Mesenchymal stem cell (in vitro differentiated cells and primary cell): ENCODE measurements at regions not wholly inside any gene's neighbourhood (a gene's known extent, or its start where the extent isn't known, plus 50 kb on each side); places are given as distances from the start of the nearest gene placed in this dataset.

ENCODE experiments used
- DNase-seq: peaks from one replicate; pipeline ENCODE4 v3.0.0-alpha.2; 2013
- H2AFZ ChIP-seq: one replicate; pipeline ENCODE4 v1.6.1; 2013; ENCODE audit warnings: low read depth, mild to moderate bottlenecking, control low read depth, inconsistent platforms, low read length, moderate library complexity
- H2AK5ac ChIP-seq: 2 replicates; pipeline ENCODE4 v1.6.1; 2013; ENCODE audit warnings: low read length, moderate library complexity, mild to moderate bottlenecking, inconsistent platforms; ENCODE audit not compliant: severe bottlenecking
- H2BK120ac ChIP-seq: one replicate; pipeline ENCODE4 v1.6.1; 2013; ENCODE audit warnings: low read depth, mild to moderate bottlenecking, inconsistent platforms, low read length, moderate library complexity
- H2BK12ac ChIP-seq, 2 experiments: one replicate each; pipeline ENCODE4 v1.6.1; 2013; ENCODE audit warnings: inconsistent platforms in 2 of 2, low read length in 2 of 2, mild to moderate bottlenecking in 2 of 2, moderate library complexity in 2 of 2, control low read depth in 1 of 2
- H2BK15ac ChIP-seq: one replicate; pipeline ENCODE4 v1.6.1; 2013; ENCODE audit warnings: mild to moderate bottlenecking, low read depth, inconsistent platforms; ENCODE audit not compliant: poor library complexity, severe bottlenecking
- H2BK5ac ChIP-seq: 2 replicates; pipeline ENCODE4 v1.6.1; 2013; ENCODE audit warnings: low read depth, mild to moderate bottlenecking, low read length, control low read depth, inconsistent platforms; ENCODE audit not compliant: poor library complexity, severe bottlenecking
- H3K14ac ChIP-seq, 2 experiments: one replicate each; pipeline ENCODE4 v1.6.1; 2013; ENCODE audit warnings: inconsistent platforms in 2 of 2, low read length in 2 of 2, control low read depth in 1 of 2, mild to moderate bottlenecking in 1 of 2, moderate library complexity in 1 of 2
- H3K18ac ChIP-seq, 2 experiments: one replicate each; pipeline ENCODE4 v1.6.1; 2013; ENCODE audit warnings: inconsistent platforms in 2 of 2, low read length in 2 of 2, control low read depth in 1 of 2, low read depth in 1 of 2, mild to moderate bottlenecking in 1 of 2
- H3K23ac ChIP-seq, 2 experiments: one replicate each; pipeline ENCODE4 v1.6.1; 2013; ENCODE audit warnings: inconsistent platforms in 2 of 2, low read length in 2 of 2, mild to moderate bottlenecking in 2 of 2, moderate library complexity in 2 of 2, control low read depth in 1 of 2
- H3K27ac ChIP-seq: 2 replicates; pipeline ENCODE4 v1.5.1; 2013; ENCODE audit warnings: mild to moderate bottlenecking, moderate library complexity, low read length, control low read depth, inconsistent platforms; ENCODE audit not compliant: poor library complexity, severe bottlenecking
- H3K27me3 ChIP-seq, 2 experiments: 2 replicates each; pipeline versions ENCODE4 v1.6.1 to v1.7.0; 2013; ENCODE audit warnings: low read length in 2 of 2, mild to moderate bottlenecking in 2 of 2, moderate library complexity in 2 of 2, control low read depth in 1 of 2, inconsistent platforms in 1 of 2; ENCODE audit not compliant: control insufficient read depth in 1 of 2, insufficient read depth in 1 of 2
- H3K36me3 ChIP-seq, 2 experiments: 2 replicates each; pipeline versions ENCODE4 v1.6.1 to v1.7.0; 2013; ENCODE audit warnings: low read length in 2 of 2, control low read depth in 1 of 2, inconsistent platforms in 1 of 2, low read depth in 1 of 2, mild to moderate bottlenecking in 1 of 2; ENCODE audit not compliant: insufficient read depth in 2 of 2, control insufficient read depth in 1 of 2
- H3K4ac ChIP-seq, 2 experiments: one replicate each; pipeline ENCODE4 v1.6.1; 2013; ENCODE audit warnings: inconsistent platforms in 2 of 2, low read length in 2 of 2, mild to moderate bottlenecking in 2 of 2, moderate library complexity in 2 of 2, control low read depth in 1 of 2, low read depth in 1 of 2
- H3K4me1 ChIP-seq: 2 replicates; pipeline ENCODE4 v1.6.1; 2013; ENCODE audit warnings: low read depth, low read length, control low read depth; ENCODE audit not compliant: control insufficient read depth, insufficient read depth
- H3K4me2 ChIP-seq: 2 replicates; pipeline ENCODE4 v1.6.1; 2013; ENCODE audit warnings: low read length, mild to moderate bottlenecking, inconsistent platforms; ENCODE audit not compliant: poor library complexity, severe bottlenecking
- H3K4me3 ChIP-seq, 2 experiments: 2 replicates each; pipeline versions ENCODE4 v1.5.1 to v1.7.0; 2013; ENCODE audit warnings: low read length in 2 of 2, mild to moderate bottlenecking in 2 of 2, control low read depth in 1 of 2, low read depth in 1 of 2; ENCODE audit not compliant: insufficient read depth in 1 of 2
- H3K79me1 ChIP-seq: replicated peaks from 2 replicates; pipeline ENCODE4 v1.6.1; 2013; ENCODE audit warnings: mild to moderate bottlenecking, control low read depth, low read length, inconsistent platforms; ENCODE audit not compliant: poor library complexity, severe bottlenecking
- H3K9ac ChIP-seq: 2 replicates; pipeline ENCODE4 v1.7.0; 2013; ENCODE audit warnings: mild to moderate bottlenecking, low read length, moderate library complexity
- H3K9me3 ChIP-seq: 2 replicates; pipeline ENCODE4 v1.7.0; 2013; ENCODE audit warnings: mild to moderate bottlenecking, low read length; ENCODE audit not compliant: control insufficient read depth
- H4K8ac ChIP-seq: one replicate; pipeline ENCODE4 v1.6.1; 2013; ENCODE audit warnings: inconsistent platforms, mild to moderate bottlenecking, low read length, moderate library complexity
- H4K91ac ChIP-seq: one replicate; pipeline ENCODE4 v1.6.1; 2013; ENCODE audit warnings: mild to moderate bottlenecking, low read length, inconsistent platforms
- WGBS: methylation state at CpG from one replicate; pipeline ENCODE4 v1.1.7; 2013; ENCODE audit warnings: mixed read lengths; 5-methylcytosine and 5-hydroxymethylcytosine counted together

DNA sequence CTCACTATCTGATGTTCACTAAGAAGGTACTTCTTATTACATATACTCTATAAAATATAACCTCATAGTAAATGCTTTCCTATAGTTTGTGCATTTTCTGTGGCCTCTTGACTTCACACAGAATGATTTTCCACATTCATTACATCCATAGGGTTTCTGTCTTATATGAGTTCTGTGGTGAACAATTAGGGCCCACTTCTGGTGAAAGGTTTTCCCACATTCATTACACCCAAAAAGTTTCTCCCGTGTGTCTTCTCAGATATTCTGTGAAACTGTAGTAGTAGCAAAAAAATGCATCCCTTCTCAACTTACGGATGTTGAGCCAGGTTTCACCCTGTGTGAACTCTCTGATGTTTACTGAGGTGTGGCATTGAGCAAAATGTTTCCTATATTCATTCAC is 119.3 kb downstream of the ZNF33B start:
- H2AFZ ChIP-seq: no peak overlapping the region
- H3K4me3 ChIP-seq: peak overlapping the region in 1 of 2 experiments; percentile 46
- no peak overlapping the region for H2AK5ac ChIP-seq
- DNase-seq: no peak
- no peak overlapping the region for H3K9ac ChIP-seq
- H3K18ac ChIP-seq: no peak overlapping the region
- H3K79me1 ChIP-seq: no peaks in the 10 kb centered on the region
- H4K91ac ChIP-seq: no peak overlapping the region
- H4K8ac ChIP-seq: no peak overlapping the region
- H3K23ac ChIP-seq: no peak overlapping the region
- H2BK5ac ChIP-seq: no peak overlapping the region
- no peak overlapping the region for H3K4me2 ChIP-seq
- no peak overlapping the region for H2BK12ac ChIP-seq
- no peak overlapping the region for H2BK120ac ChIP-seq
- no peak overlapping the region for H2BK15ac ChIP-seq
- no peak overlapping the region for H3K14ac ChIP-seq
- H3K27me3 ChIP-seq: no peaks in the 10 kb centered on the region
- H3K4ac ChIP-seq: no peak overlapping the region
- WGBS: no CpG with 5 or more reads among the region's 2 CpGs
- H3K36me3 ChIP-seq: peaks cover 7 to 42% of the 10 kb centered on the region in 2 experiments
- H3K4me1 ChIP-seq: no peaks in the 10 kb centered on the region
- H3K27ac ChIP-seq: no peak overlapping the region
- H3K9me3 ChIP-seq: peaks cover 98% of the 10 kb centered on the region

DNA sequence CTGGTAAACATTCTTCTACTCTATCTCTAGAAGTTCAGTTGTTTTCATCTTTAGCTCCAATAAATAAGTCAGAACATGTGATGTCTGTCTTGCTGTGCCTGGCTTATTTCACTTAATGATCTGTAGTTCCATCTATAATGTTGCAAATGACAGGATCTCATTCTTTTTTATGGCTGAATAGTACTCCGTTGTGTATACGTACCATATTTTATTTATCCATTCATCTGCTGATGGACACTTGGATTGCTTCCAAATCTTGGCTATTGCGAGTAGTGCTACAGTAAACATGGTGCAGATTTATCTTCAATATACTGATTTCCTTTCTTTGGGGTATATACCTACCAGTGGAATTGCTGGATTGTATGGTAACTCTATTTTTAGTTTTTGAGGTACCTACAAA is 124.4 kb downstream of the ZNF33B start:
- Histone ChIP-seq H2BK12ac (no peak overlapping the region), H3K4ac (no peak overlapping the region), H3K18ac (no peak overlapping the region), H2BK15ac (no peak overlapping the region), H2AK5ac (no peak overlapping the region), H3K14ac (no peak overlapping the region), H4K91ac (no peak overlapping the region), H2BK5ac (no peak overlapping the region), H2BK120ac (no peak overlapping the region), H3K79me1 (no peaks in the 10 kb centered on the region), H3K9me3 (peaks cover 81% of the 10 kb centered on the region), H2AFZ (no peak overlapping the region), H3K36me3 (no peaks in the 10 kb centered on the region), H4K8ac (no peak overlapping the region), H3K27ac (no peak overlapping the region), H3K4me3 (peak overlapping the region in 1 of 2 experiments; percentile 33), H3K9ac (no peak overlapping the region), H3K27me3 (no peaks in the 10 kb centered on the region), H3K4me2 (no peak overlapping the region), H3K23ac (no peak overlapping the region), H3K4me1 (no peaks in the 10 kb centered on the region)
- DNase-seq: no peak
- 95% methylated on average over 3 of the region's 3 CpGs for WGBS

DNA sequence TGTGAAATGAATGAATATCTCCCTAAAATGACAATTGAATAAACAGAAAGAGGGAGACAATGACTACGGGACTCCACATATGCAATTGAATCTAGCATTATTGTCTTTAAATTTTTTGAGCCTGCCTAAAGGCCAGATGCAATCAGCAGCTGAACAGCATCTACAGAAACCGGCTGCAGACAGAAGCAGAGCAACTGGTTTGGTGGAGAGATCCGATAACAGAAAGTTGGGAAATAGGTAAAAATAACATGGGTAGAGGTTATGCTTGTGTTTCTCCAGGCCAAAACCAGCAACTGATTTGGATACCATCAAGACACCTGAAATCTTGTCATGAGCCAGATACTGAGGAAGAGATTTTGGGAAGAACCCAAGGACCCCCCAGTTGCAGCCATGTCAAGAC is 146.6 kb downstream of the ZNF33B start:
- H3K79me1 ChIP-seq: no peaks in the 10 kb centered on the region
- 78% methylated on average over 3 of the region's 3 CpGs for WGBS
- H2BK15ac ChIP-seq: no peak overlapping the region
- peaks cover 18% of the 10 kb centered on the region for H3K9me3 ChIP-seq
- no peak overlapping the region for H3K9ac ChIP-seq
- no peak overlapping the region for H3K4me3 ChIP-seq
- H3K36me3 ChIP-seq: no peaks in the 10 kb centered on the region
- no peak overlapping the region for H4K8ac ChIP-seq
- H3K4me1 ChIP-seq: no peaks in the 10 kb centered on the region
- H2BK12ac ChIP-seq: no peak overlapping the region
- no peak overlapping the region for H3K18ac ChIP-seq
- H3K27ac ChIP-seq: no peak overlapping the region
- no peak overlapping the region for H2AK5ac ChIP-seq
- no peaks in the 10 kb centered on the region for H3K27me3 ChIP-seq
- no peak overlapping the region for H3K4me2 ChIP-seq
- H4K91ac ChIP-seq: no peak overlapping the region
- no peak overlapping the region for H3K23ac ChIP-seq
- no peak overlapping the region for H2BK5ac ChIP-seq
- H2BK120ac ChIP-seq: no peak overlapping the region
- DNase-seq: no peak
- no peak overlapping the region for H2AFZ ChIP-seq
- no peak overlapping the region for H3K14ac ChIP-seq
- H3K4ac ChIP-seq: no peak overlapping the region

DNA sequence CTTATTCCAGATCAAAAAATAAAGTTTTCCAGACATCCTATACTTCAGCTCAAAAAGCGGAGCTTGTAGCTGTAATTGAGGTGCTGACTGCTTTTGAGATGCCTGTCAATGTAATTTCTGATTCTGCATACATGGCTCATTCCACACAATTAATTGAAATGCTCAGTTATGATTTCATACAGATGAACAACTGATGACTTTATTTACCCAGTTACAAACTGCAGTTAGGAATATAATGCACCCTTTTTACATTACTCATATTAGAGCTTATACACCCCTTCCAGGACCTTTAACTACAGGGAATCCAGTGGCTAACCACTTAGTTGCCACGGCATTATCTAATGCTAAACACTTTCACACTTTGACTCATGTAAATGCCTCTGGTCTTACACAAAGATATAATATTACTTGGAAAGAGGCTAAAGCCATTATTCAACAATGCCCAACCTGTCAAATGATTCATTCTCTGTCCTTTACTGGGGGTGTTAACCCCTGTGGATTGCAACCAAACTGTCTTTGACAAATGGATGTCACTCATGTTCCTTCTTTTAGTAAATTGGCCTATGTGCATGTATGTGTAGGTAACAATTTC is 147.3 kb downstream of the ZNF33B start:
- Histone ChIP-seq H3K79me1 (no peaks in the 10 kb centered on the region), H3K23ac (no peak overlapping the region), H2BK5ac (no peak overlapping the region), H3K14ac (no peak overlapping the region), H2AFZ (no peak overlapping the region), H3K27ac (no peak overlapping the region), H2BK15ac (no peak overlapping the region), H2AK5ac (no peak overlapping the region), H3K9me3 (peaks cover 22% of the 10 kb centered on the region), H3K27me3 (no peaks in the 10 kb centered on the region), H2BK12ac (no peak overlapping the region), H4K8ac (no peak overlapping the region), H2BK120ac (no peak overlapping the region), H3K9ac (no peak overlapping the region), H3K4ac (no peak overlapping the region), H3K4me3 (no peak overlapping the region), H3K4me2 (no peak overlapping the region), H3K36me3 (no peaks in the 10 kb centered on the region), H4K91ac (no peak overlapping the region), H3K4me1 (no peaks in the 10 kb centered on the region), H3K18ac (no peak overlapping the region)
- WGBS: 74% methylated on average over 2 of the region's 2 CpGs
- no peak for DNase-seq
